Sigmoid colon (tissue), 4 donors: ENCODE measurements at regions not wholly inside any gene's neighbourhood (a gene's known extent, or its start where the extent isn't known, plus 50 kb on each side); places are given as distances from the start of the nearest gene placed in this dataset.

ENCODE experiments used
- POLR2AphosphoS5 ChIP-seq, 4 donors: sonication (generic); formaldehyde crosslinking; IDR thresholded peaks; one replicate each; pipeline ENCODE4 v1.6.1; 2017; ENCODE audit warnings: antibody characterized with exemption in 4 of 4
- TF ChIP-seq, protein P1 (sequence below), 4 experiments: fragments of 450-650 bp in 3 of 4; fragments of 200-600 bp in 1 of 4; IDR thresholded peaks; one replicate each; pipeline ENCODE4 v1.5.1; 2016 to 2019; ENCODE audit warnings: antibody characterized with exemption in 4 of 4, mild to moderate bottlenecking in 3 of 4, moderate library complexity in 2 of 4

DNA sequence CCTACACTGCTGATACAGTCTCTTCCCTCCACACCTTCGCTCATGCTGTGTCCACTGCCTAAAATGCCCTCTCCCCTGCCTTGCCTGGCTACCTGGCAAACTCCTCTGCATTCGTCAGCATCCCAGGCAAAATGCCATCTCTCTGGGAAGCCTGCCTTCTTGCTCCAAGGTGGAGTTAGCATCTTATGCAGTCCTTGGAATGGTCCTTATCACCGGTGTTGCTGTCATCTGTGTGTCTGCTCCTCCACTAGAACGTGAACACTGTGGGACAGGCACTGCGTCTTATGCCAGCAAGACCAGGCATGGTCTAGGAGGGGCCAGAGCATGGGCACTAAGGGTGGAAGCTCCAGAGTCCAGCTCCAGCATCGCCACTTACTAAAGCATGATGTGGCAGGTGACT lies 211.8 kb downstream of the MATN1 start:
- TF ChIP-seq, protein P1, sequence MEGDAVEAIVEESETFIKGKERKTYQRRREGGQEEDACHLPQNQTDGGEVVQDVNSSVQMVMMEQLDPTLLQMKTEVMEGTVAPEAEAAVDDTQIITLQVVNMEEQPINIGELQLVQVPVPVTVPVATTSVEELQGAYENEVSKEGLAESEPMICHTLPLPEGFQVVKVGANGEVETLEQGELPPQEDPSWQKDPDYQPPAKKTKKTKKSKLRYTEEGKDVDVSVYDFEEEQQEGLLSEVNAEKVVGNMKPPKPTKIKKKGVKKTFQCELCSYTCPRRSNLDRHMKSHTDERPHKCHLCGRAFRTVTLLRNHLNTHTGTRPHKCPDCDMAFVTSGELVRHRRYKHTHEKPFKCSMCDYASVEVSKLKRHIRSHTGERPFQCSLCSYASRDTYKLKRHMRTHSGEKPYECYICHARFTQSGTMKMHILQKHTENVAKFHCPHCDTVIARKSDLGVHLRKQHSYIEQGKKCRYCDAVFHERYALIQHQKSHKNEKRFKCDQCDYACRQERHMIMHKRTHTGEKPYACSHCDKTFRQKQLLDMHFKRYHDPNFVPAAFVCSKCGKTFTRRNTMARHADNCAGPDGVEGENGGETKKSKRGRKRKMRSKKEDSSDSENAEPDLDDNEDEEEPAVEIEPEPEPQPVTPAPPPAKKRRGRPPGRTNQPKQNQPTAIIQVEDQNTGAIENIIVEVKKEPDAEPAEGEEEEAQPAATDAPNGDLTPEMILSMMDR (IDR thresholded peaks at IDR 0.05): no peak
- no peak for TF ChIP-seq POLR2AphosphoS5 (IDR thresholded peaks at IDR 0.05)
